T-helper 2 cell treated with Interferon-gamma antibody and Interleukin-4, amounts not matched to agents 100 ng/mL and 5 ng/mL, for 36 hours (primary cell): ENCODE measurements at regions not wholly inside any gene's neighbourhood (a gene's known extent, or its start where the extent isn't known, plus 50 kb on each side); places are given as distances from the start of the nearest gene placed in this dataset.
"Not testable (repeated sequence)": the region's sequence is repeated elsewhere in the genome, so short reads cannot be mapped to it uniquely, and the experiment has no call there.

Experiments used
- intact Hi-C: fragments of 100-400 bp; cut with micrococcal nuclease; formaldehyde crosslinking; loops from one replicate; pipeline ENCODE4 v1.15.1; 2023

GRCh38 chr12:67716817-67717216 lies 68.3 kb downstream of the DYRK2 start:
- intact Hi-C loops: no loop called here

GRCh38 chr12:67719303-67719702 lies 70.8 kb downstream of the DYRK2 start:
- intact Hi-C loops: not testable (repeated sequence)

- intact Hi-C loops: no loop called here
Measured at GRCh38 chr12:67720351-67720856, 71.9 kb downstream of the DYRK2 start.

GRCh38 chr12:67721248-67721647 lies 72.7 kb downstream of the DYRK2 start:
- intact Hi-C loops: no loop called here

GRCh38 chr12:67722296-67722695 lies 73.8 kb downstream of the DYRK2 start:
- intact Hi-C loops: no loop called here

GRCh38 chr12:67726868-67727267 lies 78.3 kb downstream of the DYRK2 start:
- intact Hi-C loops: no loop called here

GRCh38 chr12:67727702-67728666 lies 79.4 kb downstream of the DYRK2 start:
- intact Hi-C loops: no loop called here

GRCh38 chr12:67732857-67733256 lies 84.3 kb downstream of the DYRK2 start:
- intact Hi-C loops: no loop called here

- intact Hi-C loops: no loop called here
Measured at GRCh38 chr12:67735868-67736267, 87.3 kb downstream of the DYRK2 start.

GRCh38 chr12:67740711-67741110 lies 92.2 kb downstream of the DYRK2 start:
- intact Hi-C loops: no loop called here

- intact Hi-C loops: no loop called here
Measured at GRCh38 chr12:67741270-67741669, 92.7 kb downstream of the DYRK2 start.

- intact Hi-C loops: no loop called here
Measured at GRCh38 chr12:67742461-67742860, 93.9 kb downstream of the DYRK2 start.

GRCh38 chr12:67747869-67748742 lies 99.6 kb downstream of the DYRK2 start:
- intact Hi-C loops: no loop called here

GRCh38 chr12:67748743-67749040 lies 100.1 kb downstream of the DYRK2 start:
- intact Hi-C loops: no loop called here

GRCh38 chr12:67750513-67751183 lies 102.1 kb downstream of the DYRK2 start:
- intact Hi-C loops: no loop called here

- intact Hi-C loops: no loop called here
Measured at GRCh38 chr12:67751381-67751928, 102.9 kb downstream of the DYRK2 start.

GRCh38 chr12:67752226-67752732 lies 103.7 kb downstream of the DYRK2 start:
- intact Hi-C loops: no loop called here

- intact Hi-C loops: no loop called here
Measured at GRCh38 chr12:67754933-67755697, 106.6 kb downstream of the DYRK2 start.

- intact Hi-C loops: no loop called here
Measured at GRCh38 chr12:67757651-67758050, 109.1 kb downstream of the DYRK2 start.

GRCh38 chr12:67758119-67758518 lies 109.6 kb downstream of the DYRK2 start:
- intact Hi-C loops: no loop called here
